ENCODE measurements at regions not wholly inside any gene's neighbourhood (a gene's known extent, or its start where the extent isn't known, plus 50 kb on each side); places are given as distances from the start of the nearest gene placed in this dataset.

DNA sequence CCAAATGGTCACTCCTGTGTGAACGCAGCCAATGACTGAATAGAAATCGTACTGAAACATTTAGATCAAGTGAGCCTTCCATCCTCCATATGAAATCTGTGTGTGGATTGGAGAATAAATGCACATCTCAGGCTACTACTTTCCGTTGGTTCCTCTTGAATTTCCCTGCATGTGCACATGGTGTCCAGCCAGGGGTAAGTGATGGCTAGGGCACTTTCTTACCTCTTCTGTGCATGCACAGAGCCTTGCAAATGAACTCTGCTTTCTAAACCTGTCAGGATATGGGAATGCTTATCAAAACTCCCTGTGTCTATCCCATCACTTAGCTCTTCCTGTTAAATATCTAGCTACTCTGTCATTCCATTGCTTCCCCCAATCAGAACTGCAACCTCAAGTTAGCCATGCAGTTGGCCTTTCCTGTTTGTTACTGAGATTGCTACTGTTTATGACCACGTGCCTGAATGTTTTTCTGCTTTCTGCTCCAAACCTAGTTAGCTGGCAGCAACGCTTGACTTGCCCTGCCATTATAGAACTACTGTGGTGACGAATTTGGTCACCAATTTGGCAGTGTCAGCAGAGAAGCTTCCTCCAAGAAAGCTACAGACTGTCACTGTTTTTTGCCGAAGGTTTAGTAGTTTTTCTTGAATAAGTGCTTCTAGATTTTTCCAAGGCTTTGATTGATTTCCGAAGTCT is 661.6 kb downstream of the LRRC70 start:
- H3K36me3 ChIP-seq = no peaks in the 10 kb centered on the region
- H3K9me3 ChIP-seq = no peaks in the 10 kb centered on the region
- H3K27ac ChIP-seq = no peak overlapping the region
- H3K4me3 ChIP-seq = no peak overlapping the region
- WGBS, 2 donors = 54 to 63% methylated on average over 8 of the region's 8 CpGs
- H3K27me3 ChIP-seq = no peaks in the 10 kb centered on the region
- no peaks in the 10 kb centered on the region for H3K4me1 ChIP-seq
- TF ChIP-seq, protein P1, sequence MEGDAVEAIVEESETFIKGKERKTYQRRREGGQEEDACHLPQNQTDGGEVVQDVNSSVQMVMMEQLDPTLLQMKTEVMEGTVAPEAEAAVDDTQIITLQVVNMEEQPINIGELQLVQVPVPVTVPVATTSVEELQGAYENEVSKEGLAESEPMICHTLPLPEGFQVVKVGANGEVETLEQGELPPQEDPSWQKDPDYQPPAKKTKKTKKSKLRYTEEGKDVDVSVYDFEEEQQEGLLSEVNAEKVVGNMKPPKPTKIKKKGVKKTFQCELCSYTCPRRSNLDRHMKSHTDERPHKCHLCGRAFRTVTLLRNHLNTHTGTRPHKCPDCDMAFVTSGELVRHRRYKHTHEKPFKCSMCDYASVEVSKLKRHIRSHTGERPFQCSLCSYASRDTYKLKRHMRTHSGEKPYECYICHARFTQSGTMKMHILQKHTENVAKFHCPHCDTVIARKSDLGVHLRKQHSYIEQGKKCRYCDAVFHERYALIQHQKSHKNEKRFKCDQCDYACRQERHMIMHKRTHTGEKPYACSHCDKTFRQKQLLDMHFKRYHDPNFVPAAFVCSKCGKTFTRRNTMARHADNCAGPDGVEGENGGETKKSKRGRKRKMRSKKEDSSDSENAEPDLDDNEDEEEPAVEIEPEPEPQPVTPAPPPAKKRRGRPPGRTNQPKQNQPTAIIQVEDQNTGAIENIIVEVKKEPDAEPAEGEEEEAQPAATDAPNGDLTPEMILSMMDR (IDR thresholded peaks at IDR 0.05) = no peak
- FAIRE-seq (no peak), DNase-seq (no peak), ATAC-seq (no peak)
- intact Hi-C loops (cut with DNase I) = no loop called here

DNA sequence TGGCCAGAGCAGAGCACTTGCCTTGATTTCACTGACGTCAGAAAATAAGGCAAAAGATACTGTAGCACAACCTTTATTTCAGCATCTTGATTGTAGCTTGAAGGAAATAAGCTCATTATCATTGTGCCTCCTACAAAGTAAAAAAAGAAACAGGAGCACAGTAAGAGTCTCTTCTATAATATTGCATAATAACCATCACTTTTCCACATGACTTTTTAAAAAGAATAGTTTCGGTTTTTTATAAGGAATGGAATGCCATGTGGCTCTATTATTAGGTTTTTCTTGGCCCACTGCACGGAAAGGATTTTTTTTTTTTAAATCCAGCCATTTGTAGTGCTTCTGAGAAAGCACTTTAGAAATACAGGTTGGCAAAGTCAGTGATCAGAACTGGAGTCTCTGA is 655.3 kb downstream of the LRRC70 start:
- WGBS, 2 donors = 30 to 36% methylated on average over 3 of the region's 3 CpGs
- H3K36me3 ChIP-seq = no peaks in the 10 kb centered on the region
- no peak for DNase-seq
- TF ChIP-seq, protein P1 (IDR thresholded peaks at IDR 0.05) = no peak
- H3K4me1 ChIP-seq = no peaks in the 10 kb centered on the region
- ATAC-seq = no peak
- no peak for FAIRE-seq
- no peak overlapping the region for H3K4me3 ChIP-seq
- no peaks in the 10 kb centered on the region for H3K9me3 ChIP-seq
- no peaks in the 10 kb centered on the region for H3K27me3 ChIP-seq
- intact Hi-C loops (cut with DNase I) = no loop called here
- no peak overlapping the region for H3K27ac ChIP-seq

- ATAC-seq (no peak), FAIRE-seq (no peak), DNase-seq (no peak)
- no peaks in the 10 kb centered on the region for H3K9me3 ChIP-seq
- intact Hi-C loops (cut with DNase I) = no loop called here
- TF ChIP-seq, protein P1 (IDR thresholded peaks at IDR 0.05) = no peak
- no peak overlapping the region for H3K27ac ChIP-seq
- 68 to 72% methylated on average over 1 of the region's 1 CpG for WGBS, 2 donors
- no peaks in the 10 kb centered on the region for H3K4me1 ChIP-seq
- no peaks in the 10 kb centered on the region for H3K36me3 ChIP-seq
- H3K27me3 ChIP-seq = no peaks in the 10 kb centered on the region
- no peak overlapping the region for H3K4me3 ChIP-seq
Measured at GRCh38 chr5:63233361-63233760, 654.7 kb downstream of the LRRC70 start.

DNA sequence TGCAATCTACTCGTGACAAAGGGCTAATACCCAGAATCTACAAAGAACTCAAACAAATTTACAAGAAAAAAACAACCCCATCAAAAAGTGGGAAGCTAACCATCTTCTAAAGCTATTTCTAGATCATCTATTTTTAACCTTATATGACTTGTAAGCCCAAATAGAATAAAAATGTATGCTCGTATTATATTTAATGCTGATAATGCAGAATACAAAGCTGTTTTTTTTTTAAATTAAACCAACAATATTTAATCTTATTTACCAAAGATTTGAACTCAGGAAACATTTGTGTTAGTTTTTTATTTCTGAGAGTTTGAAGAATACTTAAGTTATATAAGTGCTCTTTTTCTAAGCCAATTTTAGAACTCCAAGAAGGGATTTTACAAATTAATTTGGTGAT is 652.1 kb downstream of the LRRC70 start:
- WGBS, 2 donors = 48 to 60% methylated on average over 2 of the region's 2 CpGs
- no peak overlapping the region for H3K4me3 ChIP-seq
- no peaks in the 10 kb centered on the region for H3K27me3 ChIP-seq
- DNase-seq = no peak
- TF ChIP-seq, protein P1 (IDR thresholded peaks at IDR 0.05) = no peak
- FAIRE-seq = no peak
- no peaks in the 10 kb centered on the region for H3K9me3 ChIP-seq
- no peaks in the 10 kb centered on the region for H3K4me1 ChIP-seq
- ATAC-seq = no peak
- H3K27ac ChIP-seq = no peak overlapping the region
- intact Hi-C loops (cut with DNase I) = no loop called here
- H3K36me3 ChIP-seq = no peaks in the 10 kb centered on the region

DNA sequence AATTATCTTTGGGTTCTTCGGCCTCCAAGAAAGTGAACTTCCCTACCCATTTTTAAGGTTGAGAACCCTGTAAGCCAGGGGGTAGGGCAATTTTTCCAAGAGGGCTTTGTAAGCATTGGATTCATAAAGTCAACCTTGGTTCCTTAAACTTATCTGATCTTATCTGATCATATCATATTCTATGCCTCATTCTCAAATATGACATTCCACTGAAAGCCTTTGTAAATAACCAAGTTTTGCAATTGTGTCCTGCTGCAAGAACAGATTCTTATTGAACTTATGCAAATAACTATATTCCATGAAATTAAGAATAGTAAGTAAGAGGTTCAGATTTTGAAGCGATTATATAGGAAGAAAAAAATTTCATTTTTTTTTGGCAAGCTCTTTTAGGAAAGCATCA is 649.5 kb downstream of the LRRC70 start:
- intact Hi-C loops (cut with DNase I) = no loop called here
- TF ChIP-seq, protein P1 (IDR thresholded peaks at IDR 0.05) = no peak
- no peak for FAIRE-seq
- WGBS, 2 donors = 80 to 88% methylated on average over 2 of the region's 2 CpGs
- ATAC-seq = no peak
- Histone ChIP-seq H3K9me3 (no peaks in the 10 kb centered on the region), H3K27ac (no peak overlapping the region), H3K36me3 (no peaks in the 10 kb centered on the region), H3K27me3 (no peaks in the 10 kb centered on the region), H3K4me1 (no peaks in the 10 kb centered on the region), H3K4me3 (no peak overlapping the region)
- no peak for DNase-seq

Data from pancreas (tissue), 10 donors.